ENCODE measurements at regions not wholly inside any gene's neighbourhood (a gene's known extent, or its start where the extent isn't known, plus 50 kb on each side); places are given as distances from the start of the nearest gene placed in this dataset.

DNA sequence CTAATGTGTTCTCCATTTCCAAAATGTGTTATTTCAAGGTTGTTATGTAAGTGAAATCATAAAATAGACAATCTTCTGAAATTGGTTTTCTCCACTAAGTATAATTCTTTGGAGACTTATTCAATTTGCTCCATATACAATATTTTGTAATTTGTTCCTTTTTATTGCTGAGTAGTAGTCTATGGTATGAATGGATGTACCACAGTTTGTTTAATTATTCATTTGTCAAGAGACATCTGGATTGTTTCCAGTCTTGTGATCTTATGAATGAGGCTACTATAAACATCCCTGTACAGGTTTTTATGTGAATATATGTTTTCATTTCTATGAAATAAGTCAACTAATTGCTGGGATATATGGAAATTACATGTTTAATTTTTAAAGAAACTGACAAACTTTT is 652.6 kb upstream of the PLXNA2 start:
- H3K27me3 Mint-ChIP-seq (ENCODE audit: low read depth, unreplicated experiment): no peaks in the 10 kb centered on the region
- H3K27me3 ChIP-seq (ENCODE audit: insufficient read depth, low read length): no peaks in the 10 kb centered on the region
- no peaks in the 10 kb centered on the region for H4K20me1 ChIP-seq (ENCODE audit: insufficient read depth, low read length)
- H3K9me3 Mint-ChIP-seq (ENCODE audit: unreplicated experiment): no peaks in the 10 kb centered on the region
- H3K4me1 Mint-ChIP-seq (ENCODE audit: low read depth, unreplicated experiment): peaks cover 4% of the 10 kb centered on the region
- no peaks in the 10 kb centered on the region for H3K79me2 ChIP-seq (ENCODE audit: insufficient read depth, low read length)
- H3K9me3 ChIP-seq (ENCODE audit: insufficient read depth, low read depth, low read length): no peaks in the 10 kb centered on the region
- no peak overlapping the region for H3K4me3 ChIP-seq (ENCODE audit: insufficient read depth, low read depth, low read length)
- no peak overlapping the region for H3K27ac Mint-ChIP-seq (ENCODE audit: unreplicated experiment)
- no peak overlapping the region for H3K4me2 ChIP-seq (ENCODE audit: low read length)
- no peaks in the 10 kb centered on the region for H3K36me3 ChIP-seq (ENCODE audit: insufficient read depth, low read length)
- no peak overlapping the region for H3K27ac ChIP-seq (ENCODE audit: low read depth, low read length)
- H2AFZ ChIP-seq (ENCODE audit: low read depth, low read length): no peak overlapping the region
- no peaks in the 10 kb centered on the region for H3K4me1 ChIP-seq (ENCODE audit: insufficient read depth, low read length)
- no peak for DNase-seq (ENCODE audit: low read depth)
- FAIRE-seq: no peak
- no peak overlapping the region for H3K9ac ChIP-seq (ENCODE audit: low read length)
- TF ChIP-seq EZH2 (IDR thresholded peaks at IDR 0.05; ENCODE audit: insufficient read depth, low read length): no peak
- no peak for TF ChIP-seq CTCF (IDR thresholded peaks at IDR 0.05; ENCODE audit: insufficient read depth, low read depth, low read length)
- H3K4me3 Mint-ChIP-seq (ENCODE audit: unreplicated experiment): no peak overlapping the region
- H3K36me3 Mint-ChIP-seq (ENCODE audit: low read depth, unreplicated experiment): no peaks in the 10 kb centered on the region

DNA sequence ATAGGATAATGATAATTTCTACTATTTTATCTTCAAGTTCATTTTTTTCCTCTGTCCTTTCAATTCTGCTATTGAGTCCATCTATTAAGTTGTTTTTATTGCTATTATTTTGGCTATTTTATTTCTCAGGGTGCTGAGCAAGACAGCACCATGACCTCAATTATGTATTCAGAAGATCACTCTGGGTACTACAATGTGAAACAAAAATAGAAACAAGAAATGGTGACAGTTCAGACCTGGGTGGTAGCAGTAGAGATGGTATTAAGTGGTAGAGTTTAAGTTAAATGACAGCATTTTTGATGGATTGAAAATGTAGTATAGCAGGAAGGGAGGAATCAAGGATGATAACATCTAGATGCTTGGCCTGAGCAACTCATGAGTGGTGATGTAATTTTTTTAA is 655.3 kb upstream of the PLXNA2 start:
- H3K36me3 ChIP-seq (ENCODE audit: insufficient read depth, low read length): no peaks in the 10 kb centered on the region
- no peak overlapping the region for H3K27ac ChIP-seq (ENCODE audit: low read depth, low read length)
- H3K79me2 ChIP-seq (ENCODE audit: insufficient read depth, low read length): no peaks in the 10 kb centered on the region
- no peaks in the 10 kb centered on the region for H3K9me3 Mint-ChIP-seq (ENCODE audit: unreplicated experiment)
- no peaks in the 10 kb centered on the region for H3K27me3 ChIP-seq (ENCODE audit: insufficient read depth, low read length)
- TF ChIP-seq EZH2 (IDR thresholded peaks at IDR 0.05; ENCODE audit: insufficient read depth, low read length) (no peak), CTCF (IDR thresholded peaks at IDR 0.05; ENCODE audit: insufficient read depth, low read depth, low read length) (no peak)
- H3K4me1 Mint-ChIP-seq (ENCODE audit: low read depth, unreplicated experiment): no peaks in the 10 kb centered on the region
- no peak for FAIRE-seq
- no peak overlapping the region for H3K4me2 ChIP-seq (ENCODE audit: low read length)
- H3K27me3 Mint-ChIP-seq (ENCODE audit: low read depth, unreplicated experiment): peaks cover 1% of the 10 kb centered on the region
- no peak overlapping the region for H3K9ac ChIP-seq (ENCODE audit: low read length)
- H3K4me1 ChIP-seq (ENCODE audit: insufficient read depth, low read length): no peaks in the 10 kb centered on the region
- no peak overlapping the region for H2AFZ ChIP-seq (ENCODE audit: low read depth, low read length)
- H3K9me3 ChIP-seq (ENCODE audit: insufficient read depth, low read depth, low read length): no peaks in the 10 kb centered on the region
- no peaks in the 10 kb centered on the region for H3K36me3 Mint-ChIP-seq (ENCODE audit: low read depth, unreplicated experiment)
- H3K27ac Mint-ChIP-seq (ENCODE audit: unreplicated experiment): no peak overlapping the region
- no peak overlapping the region for H3K4me3 ChIP-seq (ENCODE audit: insufficient read depth, low read depth, low read length)
- H4K20me1 ChIP-seq (ENCODE audit: insufficient read depth, low read length): no peaks in the 10 kb centered on the region
- H3K4me3 Mint-ChIP-seq (ENCODE audit: unreplicated experiment): no peak overlapping the region
- no peak for DNase-seq (ENCODE audit: low read depth)

GRCh38 chr1:208903251-208903905 is 659.2 kb upstream of the PLXNA2 start:
- Histone ChIP-seq H3K36me3 (ENCODE audit: insufficient read depth, low read length) (no peaks in the 10 kb centered on the region), H3K4me3 (ENCODE audit: insufficient read depth, low read depth, low read length) (no peak overlapping the region)
- no peaks in the 10 kb centered on the region for H3K4me1 Mint-ChIP-seq (ENCODE audit: low read depth, unreplicated experiment)

More at GRCh38 chr1:208903251-208903905, 659.2 kb upstream of the PLXNA2 start:
- DNase-seq (ENCODE audit: low read depth) (no peak), FAIRE-seq (no peak)
- Mint-ChIP-seq H3K4me3 (ENCODE audit: unreplicated experiment) (no peak overlapping the region), H3K36me3 (ENCODE audit: low read depth, unreplicated experiment) (no peaks in the 10 kb centered on the region), H3K27ac (ENCODE audit: unreplicated experiment) (no peak overlapping the region), H3K27me3 (ENCODE audit: low read depth, unreplicated experiment) (peaks cover 2% of the 10 kb centered on the region), H3K9me3 (ENCODE audit: unreplicated experiment) (no peaks in the 10 kb centered on the region)
- Histone ChIP-seq H3K27me3 (ENCODE audit: insufficient read depth, low read length) (no peaks in the 10 kb centered on the region), H3K79me2 (ENCODE audit: insufficient read depth, low read length) (no peaks in the 10 kb centered on the region), H3K9me3 (ENCODE audit: insufficient read depth, low read depth, low read length) (no peaks in the 10 kb centered on the region), H3K9ac (ENCODE audit: low read length) (no peak overlapping the region), H3K27ac (ENCODE audit: low read depth, low read length) (no peak overlapping the region), H4K20me1 (ENCODE audit: insufficient read depth, low read length) (no peaks in the 10 kb centered on the region), H3K4me1 (ENCODE audit: insufficient read depth, low read length) (no peaks in the 10 kb centered on the region), H2AFZ (ENCODE audit: low read depth, low read length) (no peak overlapping the region), H3K4me2 (ENCODE audit: low read length) (no peak overlapping the region)
- no peak for TF ChIP-seq EZH2 (IDR thresholded peaks at IDR 0.05; ENCODE audit: insufficient read depth, low read length)
- TF ChIP-seq CTCF (IDR thresholded peaks at IDR 0.05; ENCODE audit: insufficient read depth, low read depth, low read length): no peak
